Right ventricle myocardium superior (tissue), 1 donor: ENCODE measurements at regions not wholly inside any gene's neighbourhood (a gene's known extent, or its start where the extent isn't known, plus 50 kb on each side); places are given as distances from the start of the nearest gene placed in this dataset.
A peak's percentile ranks its signal among the peaks of the same experiment; 100 is the strongest.
"Not testable (repeated sequence)": the region's sequence is repeated elsewhere in the genome, so short reads cannot be mapped to it uniquely, and the experiment has no call there.

Source experiments
- ATAC-seq: fragments of 200-7000 bp; cut with Tn5 transposase; one replicate; pipeline ENCODE4 v1.9.1; 2020; ENCODE audit warnings: mild to moderate bottlenecking; ENCODE audit not compliant: poor library complexity
- DNase-seq: peaks from one replicate; pipeline ENCODE4 v3.0.0-alpha.2; 2020
- intact Hi-C: fragments of 100-400 bp; cut with DNase I; formaldehyde crosslinking; loops from one replicate; pipeline ENCODE4 v1.11.2; 2022
- donor health status: DM: no; HTN: yes; CAD: no; lungs with severe emphysema.

GRCh38 chr9:62863867-62864266 lies 1674.0 kb downstream of the SPATA31A7 start:
- intact Hi-C loops, ATAC-seq, DNase-seq: not testable (repeated sequence)

- ATAC-seq, result peak; percentile 73
- DNase-seq, result peak; percentile 76
- intact Hi-C loops, result not testable (repeated sequence)
Measured at GRCh38 chr9:62864481-62865469, 1674.9 kb downstream of the SPATA31A7 start.

GRCh38 chr9:62869061-62869460 lies 1679.2 kb downstream of the SPATA31A7 start:
- DNase-seq, intact Hi-C loops, ATAC-seq: not testable (repeated sequence)

GRCh38 chr9:62871765-62872164 lies 1681.9 kb downstream of the SPATA31A7 start:
- intact Hi-C loops, DNase-seq, ATAC-seq: not testable (repeated sequence)

- intact Hi-C loops, DNase-seq, ATAC-seq: not testable (repeated sequence)
Measured at GRCh38 chr9:62874213-62874612, 1684.4 kb downstream of the SPATA31A7 start.

GRCh38 chr9:62874745-62875599 lies 1685.1 kb downstream of the SPATA31A7 start:
- intact Hi-C loops, DNase-seq, ATAC-seq: not testable (repeated sequence)

- DNase-seq, intact Hi-C loops, ATAC-seq: not testable (repeated sequence)
Measured at GRCh38 chr9:62877552-62877951, 1687.7 kb downstream of the SPATA31A7 start.

GRCh38 chr9:62877987-62878386 lies 1688.2 kb downstream of the SPATA31A7 start:
- DNase-seq, intact Hi-C loops, ATAC-seq: not testable (repeated sequence)

- DNase-seq, intact Hi-C loops, ATAC-seq: not testable (repeated sequence)
Measured at GRCh38 chr9:62880453-62880852, 1690.6 kb downstream of the SPATA31A7 start.

- ATAC-seq, intact Hi-C loops, DNase-seq: not testable (repeated sequence)
Measured at GRCh38 chr9:62880971-62881370, 1691.1 kb downstream of the SPATA31A7 start.

- DNase-seq, intact Hi-C loops, ATAC-seq: not testable (repeated sequence)
Measured at GRCh38 chr9:62881811-62882210, 1692.0 kb downstream of the SPATA31A7 start.

- DNase-seq, ATAC-seq, intact Hi-C loops: not testable (repeated sequence)
Measured at GRCh38 chr9:62882717-62883116, 1692.9 kb downstream of the SPATA31A7 start.

GRCh38 chr9:62896692-62897091 lies 1706.9 kb downstream of the SPATA31A7 start:
- ATAC-seq, DNase-seq, intact Hi-C loops: not testable (repeated sequence)

GRCh38 chr9:62897411-62898225 lies 1707.8 kb downstream of the SPATA31A7 start:
- peak; percentile 51 for DNase-seq
- ATAC-seq, intact Hi-C loops: not testable (repeated sequence)

- ATAC-seq, DNase-seq, intact Hi-C loops: not testable (repeated sequence)
Measured at GRCh38 chr9:62899666-62900065, 1709.8 kb downstream of the SPATA31A7 start.

GRCh38 chr9:62904061-62904460 lies 1714.2 kb downstream of the SPATA31A7 start:
- intact Hi-C loops, ATAC-seq: not testable (repeated sequence)
- DNase-seq, result peak; percentile 28

GRCh38 chr9:62905722-62906121 lies 1715.9 kb downstream of the SPATA31A7 start:
- DNase-seq, ATAC-seq, intact Hi-C loops: not testable (repeated sequence)

GRCh38 chr9:62907866-62908265 lies 1718.0 kb downstream of the SPATA31A7 start:
- intact Hi-C loops, ATAC-seq: not testable (repeated sequence)
- DNase-seq, result peak; percentile 6
